ENCODE measurements at regions not wholly inside any gene's neighbourhood (a gene's known extent, or its start where the extent isn't known, plus 50 kb on each side); places are given as distances from the start of the nearest gene placed in this dataset.

GRCh38 chr9:95815961-95816360, 59.5 kb upstream of the ERCC6L2 start:
- H3K27ac Mint-ChIP-seq = no peak overlapping the region
- WGBS, 2 experiments (ENCODE audit: insufficient coverage in 1 of 2, insufficient read length in 1 of 2) = 87 to 89% methylated on average over 14 to 17 of the region's 17 CpGs
- no peak for TF ChIP-seq CTCF (conservative IDR thresholded peaks at IDR 0.05)

GRCh38 chr9:95815133-95815532, 60.4 kb upstream of the ERCC6L2 start:
- Mint-ChIP-seq H3K27me3 (ENCODE audit: insufficient read depth) (peaks cover 65% of the 10 kb centered on the region), H3K27ac (no peak overlapping the region), H3K9me3 (no peaks in the 10 kb centered on the region), H3K4me1 (peaks cover 46% of the 10 kb centered on the region), H3K36me3 (ENCODE audit: low read depth) (peaks cover 3% of the 10 kb centered on the region), H3K4me3 (no peak overlapping the region)
- 94% methylated on average over 17 of the region's 17 CpGs for WGBS, 2 experiments (ENCODE audit: insufficient coverage in 1 of 2, insufficient read length in 1 of 2)
- H3K4me3 ChIP-seq (ENCODE audit: low read length) = no peak overlapping the region
- no peaks in the 10 kb centered on the region for H3K9me3 ChIP-seq (ENCODE audit: control insufficient read depth, low read length)
- no peak overlapping the region for H3K9ac ChIP-seq (ENCODE audit: extremely low read depth, low read length, poor library complexity, severe bottlenecking)
- peaks cover 13% of the 10 kb centered on the region for H3K4me1 ChIP-seq (ENCODE audit: control insufficient read depth, insufficient read depth, low read length)
- no peak for TF ChIP-seq CTCF (conservative IDR thresholded peaks at IDR 0.05)
- peaks cover 24% of the 10 kb centered on the region for H3K27me3 ChIP-seq (ENCODE audit: control insufficient read depth, insufficient read depth, low read length, poor library complexity, severe bottlenecking)
- no peak for DNase-seq
- H3K36me3 ChIP-seq (ENCODE audit: control insufficient read depth, insufficient read depth, low read length) = no peaks in the 10 kb centered on the region
- H3K27ac ChIP-seq (ENCODE audit: low read depth, low read length) = no peak overlapping the region

More at GRCh38 chr9:95815961-95816360, 59.5 kb upstream of the ERCC6L2 start:
- Mint-ChIP-seq H3K4me3 (no peak overlapping the region), H3K4me1 (peaks cover 44% of the 10 kb centered on the region), H3K27me3 (ENCODE audit: insufficient read depth) (peaks cover 58% of the 10 kb centered on the region), H3K9me3 (no peaks in the 10 kb centered on the region), H3K36me3 (ENCODE audit: low read depth) (peaks cover 3% of the 10 kb centered on the region)
- H3K9me3 ChIP-seq (ENCODE audit: control insufficient read depth, low read length) = no peaks in the 10 kb centered on the region
- no peaks in the 10 kb centered on the region for H3K36me3 ChIP-seq (ENCODE audit: control insufficient read depth, insufficient read depth, low read length)
- H3K4me3 ChIP-seq (ENCODE audit: low read length) = no peak overlapping the region
- no peak overlapping the region for H3K27ac ChIP-seq (ENCODE audit: low read depth, low read length)
- H3K4me1 ChIP-seq (ENCODE audit: control insufficient read depth, insufficient read depth, low read length) = peaks cover 13% of the 10 kb centered on the region
- peaks cover 16% of the 10 kb centered on the region for H3K27me3 ChIP-seq (ENCODE audit: control insufficient read depth, insufficient read depth, low read length, poor library complexity, severe bottlenecking)
- no peak for DNase-seq
- no peak overlapping the region for H3K9ac ChIP-seq (ENCODE audit: extremely low read depth, low read length, poor library complexity, severe bottlenecking)

- H3K36me3 ChIP-seq (ENCODE audit: control insufficient read depth, insufficient read depth, low read length) = no peaks in the 10 kb centered on the region
- H3K27me3 ChIP-seq (ENCODE audit: control insufficient read depth, insufficient read depth, low read length, poor library complexity, severe bottlenecking) = peaks cover 24% of the 10 kb centered on the region
- no peaks in the 10 kb centered on the region for H3K9me3 ChIP-seq (ENCODE audit: control insufficient read depth, low read length)
- Mint-ChIP-seq H3K27ac (no peak overlapping the region), H3K4me1 (peaks cover 36% of the 10 kb centered on the region), H3K4me3 (no peak overlapping the region), H3K27me3 (ENCODE audit: insufficient read depth) (peaks cover 74% of the 10 kb centered on the region), H3K36me3 (ENCODE audit: low read depth) (peaks cover 3% of the 10 kb centered on the region), H3K9me3 (no peaks in the 10 kb centered on the region)
- no peak overlapping the region for H3K4me3 ChIP-seq (ENCODE audit: low read length)
- H3K9ac ChIP-seq (ENCODE audit: extremely low read depth, low read length, poor library complexity, severe bottlenecking) = no peak overlapping the region
- H3K4me1 ChIP-seq (ENCODE audit: control insufficient read depth, insufficient read depth, low read length) = peaks cover 9% of the 10 kb centered on the region
- no peak overlapping the region for H3K27ac ChIP-seq (ENCODE audit: low read depth, low read length)
- DNase-seq = no peak
- no peak for TF ChIP-seq CTCF (conservative IDR thresholded peaks at IDR 0.05)
Measured at GRCh38 chr9:95813923-95814322, 61.6 kb upstream of the ERCC6L2 start.
